ENCODE measurements at regions not wholly inside any gene's neighbourhood (a gene's known extent, or its start where the extent isn't known, plus 50 kb on each side); places are given as distances from the start of the nearest gene placed in this dataset.

DNA sequence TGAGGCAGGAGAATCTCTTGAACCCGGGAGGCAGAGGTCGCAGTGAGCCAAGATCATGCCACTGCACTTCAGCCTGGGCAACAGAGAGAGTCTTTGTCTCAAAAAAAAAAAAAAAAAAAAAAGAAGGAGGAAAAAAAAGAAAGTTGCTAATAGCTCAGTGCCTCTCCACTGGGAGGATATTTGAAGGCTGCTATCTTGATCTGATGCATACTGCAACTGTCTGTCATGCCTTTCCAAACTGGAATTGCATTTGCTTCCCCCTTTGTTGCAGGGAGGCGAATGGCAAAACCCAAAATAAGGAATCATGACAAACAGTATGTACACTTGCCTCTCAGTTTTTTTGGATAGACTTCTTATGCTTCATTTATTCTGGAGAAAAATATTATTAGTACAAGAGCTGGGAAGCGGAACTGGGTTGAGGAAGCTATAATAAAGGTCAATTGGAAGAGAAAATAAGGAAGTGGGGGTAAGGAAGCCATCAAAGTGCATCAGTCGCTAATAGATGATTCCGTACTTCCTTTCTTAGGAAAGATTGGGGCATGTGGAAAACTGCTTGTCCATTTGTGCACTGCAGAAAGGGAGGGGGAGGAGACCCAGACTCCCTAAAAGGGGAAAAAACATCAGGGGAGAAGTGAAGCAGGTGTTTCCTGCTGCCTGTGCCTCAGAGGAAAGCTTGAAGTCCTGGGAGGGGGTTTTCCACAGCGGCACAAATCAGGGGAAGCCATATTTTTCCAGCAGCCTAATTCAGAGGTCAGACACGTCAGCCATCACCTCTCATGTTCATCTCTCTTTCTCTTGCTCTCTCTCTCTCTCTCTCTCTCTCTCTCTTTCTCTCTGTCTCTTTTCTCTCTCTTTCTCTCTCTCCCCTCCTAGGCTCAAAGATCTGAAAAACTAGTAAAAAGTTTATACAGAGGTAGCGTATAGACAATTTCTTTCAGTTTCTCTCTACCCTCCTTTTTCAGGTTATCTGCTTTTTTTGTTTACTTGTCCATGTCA, 301.4 kb upstream of the TNP1 start:
- no peak overlapping the region for H3K4me3 ChIP-seq (ENCODE audit: low read length)
- no peak overlapping the region for H3K9ac ChIP-seq (ENCODE audit: low read depth, low read length)
- H3K4me2 ChIP-seq (ENCODE audit: low read length): no peak overlapping the region
- peaks cover 3% of the 10 kb centered on the region for H3K4me1 ChIP-seq (ENCODE audit: control insufficient read depth, insufficient read depth, low read length)
- peaks cover 16% of the 10 kb centered on the region for H3K27me3 ChIP-seq (ENCODE audit: control insufficient read depth, insufficient read depth, low read length)
- H3K9me3 ChIP-seq (replicated peaks; ENCODE audit: low read length): no peaks in the 10 kb centered on the region
- H3K36me3 ChIP-seq (ENCODE audit: insufficient read depth, low read length): no peaks in the 10 kb centered on the region

- no peaks in the 10 kb centered on the region for H3K36me3 ChIP-seq (ENCODE audit: insufficient read depth, low read length)
- no peak overlapping the region for H3K4me2 ChIP-seq (ENCODE audit: low read length)
- H3K4me1 ChIP-seq (ENCODE audit: control insufficient read depth, insufficient read depth, low read length): peaks cover 3% of the 10 kb centered on the region
- H3K4me3 ChIP-seq (ENCODE audit: low read length): no peak overlapping the region
- H3K9me3 ChIP-seq (replicated peaks; ENCODE audit: low read length): no peaks in the 10 kb centered on the region
- peaks cover 23% of the 10 kb centered on the region for H3K27me3 ChIP-seq (ENCODE audit: control insufficient read depth, insufficient read depth, low read length)
- H3K9ac ChIP-seq (ENCODE audit: low read depth, low read length): no peak overlapping the region
Observed at GRCh38 chr2:217160103-217160743, 300.4 kb upstream of the TNP1 start.

- Histone ChIP-seq H3K4me3 (ENCODE audit: low read length) (no peak overlapping the region), H3K9me3 (replicated peaks; ENCODE audit: low read length) (no peaks in the 10 kb centered on the region), H3K9ac (ENCODE audit: low read depth, low read length) (no peak overlapping the region), H3K4me2 (ENCODE audit: low read length) (no peak overlapping the region), H3K36me3 (ENCODE audit: insufficient read depth, low read length) (no peaks in the 10 kb centered on the region), H3K4me1 (ENCODE audit: control insufficient read depth, insufficient read depth, low read length) (peaks cover 3% of the 10 kb centered on the region), H3K27me3 (ENCODE audit: control insufficient read depth, insufficient read depth, low read length) (peaks cover 28% of the 10 kb centered on the region)
Observed at GRCh38 chr2:217158928-217159327, 299.1 kb upstream of the TNP1 start.

DNA sequence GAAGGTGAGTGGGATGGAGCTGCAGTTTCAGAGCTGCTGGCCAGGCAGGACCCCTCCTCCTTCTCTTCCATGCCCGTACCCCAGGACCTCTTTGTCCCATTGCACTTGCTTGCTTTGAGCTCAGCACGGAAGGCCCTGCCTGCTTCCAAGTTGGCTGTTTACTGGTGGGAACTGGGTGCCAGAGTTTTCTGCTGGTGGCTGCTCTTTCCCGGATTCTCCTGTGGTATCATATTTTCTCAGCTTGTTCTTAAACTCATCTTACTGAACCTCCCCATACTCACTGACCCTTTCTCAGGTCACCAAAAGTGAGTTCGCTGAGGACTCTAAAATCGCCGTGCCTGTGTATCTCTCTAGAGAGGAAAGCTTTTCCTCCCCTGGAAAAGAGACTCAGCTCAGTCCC, 297.7 kb upstream of the TNP1 start:
- Histone ChIP-seq H3K27me3 (ENCODE audit: control insufficient read depth, insufficient read depth, low read length) (peaks cover 35% of the 10 kb centered on the region), H3K4me1 (ENCODE audit: control insufficient read depth, insufficient read depth, low read length) (peaks cover 3% of the 10 kb centered on the region)

DNA sequence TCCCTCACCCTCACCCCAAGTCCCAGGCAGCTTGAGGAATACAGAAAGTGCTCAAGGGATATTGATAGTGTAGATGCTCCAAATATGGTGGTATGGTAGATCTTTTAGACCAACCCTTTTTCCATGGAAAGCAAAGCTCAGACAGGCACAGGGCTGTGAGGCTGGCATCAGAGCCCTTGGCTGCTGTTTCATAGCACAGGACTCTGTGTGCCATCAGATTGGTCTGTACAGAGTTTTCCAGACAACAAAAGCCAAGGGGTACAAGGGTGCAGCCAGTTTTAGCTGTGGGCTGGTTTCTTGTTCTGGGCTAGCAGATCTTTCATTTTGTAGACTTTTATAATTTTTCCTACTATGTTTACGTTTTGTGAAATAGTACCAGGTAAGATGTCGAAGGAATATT, 296.9 kb upstream of the TNP1 start:
- Histone ChIP-seq H3K4me1 (ENCODE audit: control insufficient read depth, insufficient read depth, low read length) (no peaks in the 10 kb centered on the region), H3K27me3 (ENCODE audit: control insufficient read depth, insufficient read depth, low read length) (peaks cover 36% of the 10 kb centered on the region), H3K4me2 (ENCODE audit: low read length) (no peak overlapping the region), H3K9me3 (replicated peaks; ENCODE audit: low read length) (no peaks in the 10 kb centered on the region), H3K36me3 (ENCODE audit: insufficient read depth, low read length) (no peaks in the 10 kb centered on the region), H3K9ac (ENCODE audit: low read depth, low read length) (no peak overlapping the region), H3K4me3 (ENCODE audit: low read length) (no peak overlapping the region)

More for the DNA sequence above, 297.7 kb upstream of the TNP1 start:
- no peaks in the 10 kb centered on the region for H3K9me3 ChIP-seq (replicated peaks; ENCODE audit: low read length)
- H3K4me2 ChIP-seq (ENCODE audit: low read length): no peak overlapping the region
- no peak overlapping the region for H3K9ac ChIP-seq (ENCODE audit: low read depth, low read length)
- H3K36me3 ChIP-seq (ENCODE audit: insufficient read depth, low read length): no peaks in the 10 kb centered on the region
- no peak overlapping the region for H3K4me3 ChIP-seq (ENCODE audit: low read length)

DNA sequence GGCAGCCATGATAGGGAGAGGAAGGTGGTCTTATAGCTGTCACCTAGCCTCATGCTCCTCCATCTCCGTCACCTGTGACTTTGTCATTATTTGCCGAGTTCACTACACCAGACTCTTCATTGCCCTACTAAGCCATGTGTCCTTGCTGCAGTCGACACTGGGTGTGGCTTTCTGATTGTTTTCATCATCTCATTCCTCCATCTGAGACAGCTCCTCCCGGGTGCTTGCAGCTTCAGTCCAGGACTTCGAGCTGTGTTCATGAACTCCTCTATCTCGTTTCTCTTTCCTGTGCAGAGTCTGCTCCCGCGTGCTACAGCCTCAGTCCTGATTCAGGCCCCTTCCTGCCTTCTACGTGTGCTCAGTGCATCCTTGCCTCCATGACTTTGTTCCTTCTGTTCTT, 295.1 kb upstream of the TNP1 start:
- no peak overlapping the region for H3K4me3 ChIP-seq (ENCODE audit: low read length)
- H3K27me3 ChIP-seq (ENCODE audit: control insufficient read depth, insufficient read depth, low read length): peaks cover 39% of the 10 kb centered on the region
- no peak overlapping the region for H3K9ac ChIP-seq (ENCODE audit: low read depth, low read length)
- no peaks in the 10 kb centered on the region for H3K36me3 ChIP-seq (ENCODE audit: insufficient read depth, low read length)
- no peak overlapping the region for H3K4me2 ChIP-seq (ENCODE audit: low read length)
- no peaks in the 10 kb centered on the region for H3K9me3 ChIP-seq (replicated peaks; ENCODE audit: low read length)
- H3K4me1 ChIP-seq (ENCODE audit: control insufficient read depth, insufficient read depth, low read length): no peaks in the 10 kb centered on the region

GRCh38 chr2:217153510-217153909, 293.6 kb upstream of the TNP1 start:
- Histone ChIP-seq H3K9ac (ENCODE audit: low read depth, low read length) (no peak overlapping the region), H3K9me3 (replicated peaks; ENCODE audit: low read length) (no peaks in the 10 kb centered on the region), H3K36me3 (ENCODE audit: insufficient read depth, low read length) (no peaks in the 10 kb centered on the region), H3K4me1 (ENCODE audit: control insufficient read depth, insufficient read depth, low read length) (no peaks in the 10 kb centered on the region), H3K27me3 (ENCODE audit: control insufficient read depth, insufficient read depth, low read length) (peaks cover 39% of the 10 kb centered on the region), H3K4me2 (ENCODE audit: low read length) (no peak overlapping the region), H3K4me3 (ENCODE audit: low read length) (no peak overlapping the region)

DNA sequence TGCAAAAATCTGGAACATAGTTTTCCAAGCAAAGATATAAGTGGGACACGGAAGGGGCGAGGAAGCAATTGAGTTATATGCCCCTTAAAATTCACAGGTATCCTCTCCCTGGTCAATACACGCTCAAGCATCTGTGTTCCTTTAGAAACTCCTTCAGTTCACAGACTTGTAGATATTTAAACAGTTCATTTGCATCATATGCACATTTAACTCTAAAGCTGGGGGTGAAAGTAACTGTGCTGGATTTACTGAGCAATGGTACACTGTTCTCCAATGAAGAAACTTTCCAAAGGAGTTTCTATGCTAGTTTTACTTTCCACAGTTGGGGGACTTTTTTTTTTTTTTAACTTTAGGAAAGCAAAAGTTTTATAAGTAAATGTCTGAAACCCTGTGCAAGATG, 293.0 kb upstream of the TNP1 start:
- Histone ChIP-seq H3K4me3 (ENCODE audit: low read length) (no peak overlapping the region), H3K4me1 (ENCODE audit: control insufficient read depth, insufficient read depth, low read length) (no peaks in the 10 kb centered on the region), H3K9me3 (replicated peaks; ENCODE audit: low read length) (no peaks in the 10 kb centered on the region), H3K4me2 (ENCODE audit: low read length) (no peak overlapping the region), H3K36me3 (ENCODE audit: insufficient read depth, low read length) (no peaks in the 10 kb centered on the region), H3K27me3 (ENCODE audit: control insufficient read depth, insufficient read depth, low read length) (peaks cover 36% of the 10 kb centered on the region), H3K9ac (ENCODE audit: low read depth, low read length) (no peak overlapping the region)

DNA sequence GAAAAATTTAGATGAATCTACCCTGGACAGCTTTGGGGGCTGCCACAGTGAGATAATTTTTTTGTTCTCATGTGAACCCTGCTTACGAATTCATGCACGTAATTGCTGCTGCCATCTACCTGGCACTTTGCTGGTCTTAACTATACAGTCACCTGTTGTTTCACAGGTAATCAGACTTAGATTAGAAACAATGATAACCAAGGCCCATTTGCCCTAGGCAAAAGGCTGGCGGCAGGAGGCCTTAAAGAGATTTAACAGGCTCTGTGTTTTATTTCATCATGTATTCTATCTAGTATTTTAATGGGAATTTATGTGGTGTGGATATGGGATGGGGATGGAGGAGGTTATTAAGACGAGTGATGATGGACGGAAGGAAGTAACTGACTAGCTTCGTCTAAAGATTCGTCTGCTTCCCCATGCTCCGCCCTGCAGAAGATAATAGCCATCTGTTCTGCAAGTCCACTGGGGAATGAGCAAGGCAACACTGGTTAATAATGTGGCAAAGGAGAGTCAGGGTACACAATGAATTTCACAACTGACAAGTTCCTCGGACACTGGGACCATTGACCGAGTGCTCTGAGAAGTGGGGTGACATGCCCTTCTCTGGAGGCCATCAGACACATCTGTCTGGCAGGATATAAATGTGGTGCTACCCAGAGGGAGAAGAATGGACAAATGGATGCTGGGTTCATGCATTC, 291.8 kb upstream of the TNP1 start:
- Histone ChIP-seq H3K27me3 (ENCODE audit: control insufficient read depth, insufficient read depth, low read length) (peaks cover 27% of the 10 kb centered on the region), H3K4me3 (ENCODE audit: low read length) (no peak overlapping the region), H3K9ac (ENCODE audit: low read depth, low read length) (no peak overlapping the region), H3K36me3 (ENCODE audit: insufficient read depth, low read length) (no peaks in the 10 kb centered on the region), H3K4me1 (ENCODE audit: control insufficient read depth, insufficient read depth, low read length) (no peaks in the 10 kb centered on the region), H3K4me2 (ENCODE audit: low read length) (no peak overlapping the region), H3K9me3 (replicated peaks; ENCODE audit: low read length) (no peaks in the 10 kb centered on the region)

DNA sequence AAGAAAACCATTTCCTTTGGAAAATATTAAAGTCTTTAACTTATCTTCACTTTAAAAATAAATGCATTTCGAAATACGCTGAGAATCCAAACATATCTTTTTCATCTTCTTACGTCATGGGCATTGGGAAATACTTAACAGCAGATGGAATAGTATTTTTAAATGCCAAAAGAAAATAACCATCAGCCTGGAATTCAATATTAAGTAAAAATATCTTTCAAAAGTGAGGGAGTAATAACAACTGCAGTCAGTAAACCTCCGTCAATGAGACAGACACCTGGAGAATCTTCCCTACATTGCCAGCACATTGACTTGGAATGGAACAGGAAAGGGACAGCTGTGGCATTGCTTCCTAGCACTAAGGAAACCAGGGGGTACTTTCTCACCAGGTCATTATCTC, 290.4 kb upstream of the TNP1 start:
- no peak overlapping the region for H3K9ac ChIP-seq (ENCODE audit: low read depth, low read length)
- H3K4me2 ChIP-seq (ENCODE audit: low read length): no peak overlapping the region
- H3K4me1 ChIP-seq (ENCODE audit: control insufficient read depth, insufficient read depth, low read length): no peaks in the 10 kb centered on the region
- H3K27me3 ChIP-seq (ENCODE audit: control insufficient read depth, insufficient read depth, low read length): peaks cover 16% of the 10 kb centered on the region
- no peaks in the 10 kb centered on the region for H3K9me3 ChIP-seq (replicated peaks; ENCODE audit: low read length)
- H3K4me3 ChIP-seq (ENCODE audit: low read length): no peak overlapping the region
- no peaks in the 10 kb centered on the region for H3K36me3 ChIP-seq (ENCODE audit: insufficient read depth, low read length)

GRCh38 chr2:217149087-217149660, 289.3 kb upstream of the TNP1 start:
- Histone ChIP-seq H3K36me3 (ENCODE audit: insufficient read depth, low read length) (no peaks in the 10 kb centered on the region), H3K4me1 (ENCODE audit: control insufficient read depth, insufficient read depth, low read length) (no peaks in the 10 kb centered on the region), H3K4me2 (ENCODE audit: low read length) (no peak overlapping the region), H3K27me3 (ENCODE audit: control insufficient read depth, insufficient read depth, low read length) (peaks cover 12% of the 10 kb centered on the region), H3K9me3 (replicated peaks; ENCODE audit: low read length) (no peaks in the 10 kb centered on the region), H3K4me3 (ENCODE audit: low read length) (no peak overlapping the region), H3K9ac (ENCODE audit: low read depth, low read length) (no peak overlapping the region)

Measured in skeletal muscle satellite cell (primary cell).